Vagina (tissue), 2 donors: ENCODE measurements at regions not wholly inside any gene's neighbourhood (a gene's known extent, or its start where the extent isn't known, plus 50 kb on each side); places are given as distances from the start of the nearest gene placed in this dataset.

Source experiments
- DNase-seq, 2 donors: peaks; one replicate each; pipeline ENCODE4 v3.0.0-alpha.2; 2017; ENCODE audit errors: extremely low spot score in 2 of 2
- H3K27ac ChIP-seq: fragments of 200-600 bp; sonication (generic); one replicate; pipeline ENCODE4 v1.5.1; 2019
- H3K27me3 ChIP-seq: fragments of 200-600 bp; sonication (generic); one replicate; pipeline ENCODE4 v1.5.1; 2019
- H3K36me3 ChIP-seq, 2 donors: fragments of 200-600 bp; sonication (generic); one replicate each; pipeline ENCODE4 v1.5.1; 2017 to 2019
- H3K4me1 ChIP-seq: fragments of 200-600 bp; sonication (generic); one replicate; pipeline ENCODE4 v1.5.1; 2019
- H3K4me3 ChIP-seq, 2 donors: fragments of 200-600 bp; sonication (generic); 1 replicate in 1 of 2; 2 replicates in 1 of 2; pipeline ENCODE4 v1.5.1; 2016 to 2019
- H3K9me3 ChIP-seq: fragments of 200-600 bp; sonication (generic); one replicate; pipeline ENCODE4 v1.5.1; 2019
- POLR2A ChIP-seq, 2 donors: fragments of 450-650 bp; IDR thresholded peaks; one replicate each; pipeline ENCODE4 v1.6.1; 2017; ENCODE audit warnings: antibody characterized with exemption in 2 of 2, mild to moderate bottlenecking in 2 of 2, moderate library complexity in 2 of 2
- POLR2AphosphoS5 ChIP-seq, 2 donors: sonication (generic); formaldehyde crosslinking; IDR thresholded peaks; one replicate each; pipeline ENCODE4 v1.9.0; 2017; ENCODE audit warnings: antibody characterized with exemption in 2 of 2, mild to moderate bottlenecking in 2 of 2, low read depth in 1 of 2; ENCODE audit not compliant: insufficient read depth in 1 of 2
- intact Hi-C: fragments of 100-400 bp; cut with DNase I; formaldehyde crosslinking; loops from one replicate; pipeline ENCODE4 v1.15.1; 2023
- TF ChIP-seq, protein P1 (sequence below), 3 experiments: fragments of 450-650 bp in 2 of 3; fragments of 200-600 bp in 1 of 3; sonication (generic) in 1 of 3; IDR thresholded peaks; one replicate each; pipeline ENCODE4 v1.5.1; 2017 to 2019; ENCODE audit warnings: antibody characterized with exemption in 3 of 3, mild to moderate bottlenecking in 2 of 3, moderate library complexity in 2 of 3

- DNase-seq = no peak
- Histone ChIP-seq H3K27me3 (no peaks in the 10 kb centered on the region), H3K4me3 (no peak overlapping the region), H3K36me3 (no peaks in the 10 kb centered on the region), H3K27ac (no peak overlapping the region), H3K4me1 (no peaks in the 10 kb centered on the region), H3K9me3 (no peaks in the 10 kb centered on the region)
- intact Hi-C loops = no loop called here
- no peak for TF ChIP-seq POLR2AphosphoS5 (IDR thresholded peaks at IDR 0.05; ENCODE audit: insufficient read depth in 1 of 2, low read depth in 1 of 2)
- TF ChIP-seq, protein P1, sequence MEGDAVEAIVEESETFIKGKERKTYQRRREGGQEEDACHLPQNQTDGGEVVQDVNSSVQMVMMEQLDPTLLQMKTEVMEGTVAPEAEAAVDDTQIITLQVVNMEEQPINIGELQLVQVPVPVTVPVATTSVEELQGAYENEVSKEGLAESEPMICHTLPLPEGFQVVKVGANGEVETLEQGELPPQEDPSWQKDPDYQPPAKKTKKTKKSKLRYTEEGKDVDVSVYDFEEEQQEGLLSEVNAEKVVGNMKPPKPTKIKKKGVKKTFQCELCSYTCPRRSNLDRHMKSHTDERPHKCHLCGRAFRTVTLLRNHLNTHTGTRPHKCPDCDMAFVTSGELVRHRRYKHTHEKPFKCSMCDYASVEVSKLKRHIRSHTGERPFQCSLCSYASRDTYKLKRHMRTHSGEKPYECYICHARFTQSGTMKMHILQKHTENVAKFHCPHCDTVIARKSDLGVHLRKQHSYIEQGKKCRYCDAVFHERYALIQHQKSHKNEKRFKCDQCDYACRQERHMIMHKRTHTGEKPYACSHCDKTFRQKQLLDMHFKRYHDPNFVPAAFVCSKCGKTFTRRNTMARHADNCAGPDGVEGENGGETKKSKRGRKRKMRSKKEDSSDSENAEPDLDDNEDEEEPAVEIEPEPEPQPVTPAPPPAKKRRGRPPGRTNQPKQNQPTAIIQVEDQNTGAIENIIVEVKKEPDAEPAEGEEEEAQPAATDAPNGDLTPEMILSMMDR (IDR thresholded peaks at IDR 0.05) = no peak
Measured at GRCh38 chr7:86499986-86500385, 143.7 kb upstream of the GRM3 start.

GRCh38 chr7:86485827-86486226 is 157.9 kb upstream of the GRM3 start:
- intact Hi-C loops = no loop called here
- DNase-seq = no peak
- Histone ChIP-seq H3K27ac (no peak overlapping the region), H3K36me3 (no peaks in the 10 kb centered on the region), H3K4me1 (no peaks in the 10 kb centered on the region), H3K4me3 (no peak overlapping the region), H3K9me3 (no peaks in the 10 kb centered on the region), H3K27me3 (no peaks in the 10 kb centered on the region)
- TF ChIP-seq POLR2AphosphoS5 (IDR thresholded peaks at IDR 0.05; ENCODE audit: insufficient read depth in 1 of 2, low read depth in 1 of 2) (no peak), POLR2A (IDR thresholded peaks at IDR 0.05) (no peak)
- TF ChIP-seq, protein P1 (IDR thresholded peaks at IDR 0.05) = no peak

DNA sequence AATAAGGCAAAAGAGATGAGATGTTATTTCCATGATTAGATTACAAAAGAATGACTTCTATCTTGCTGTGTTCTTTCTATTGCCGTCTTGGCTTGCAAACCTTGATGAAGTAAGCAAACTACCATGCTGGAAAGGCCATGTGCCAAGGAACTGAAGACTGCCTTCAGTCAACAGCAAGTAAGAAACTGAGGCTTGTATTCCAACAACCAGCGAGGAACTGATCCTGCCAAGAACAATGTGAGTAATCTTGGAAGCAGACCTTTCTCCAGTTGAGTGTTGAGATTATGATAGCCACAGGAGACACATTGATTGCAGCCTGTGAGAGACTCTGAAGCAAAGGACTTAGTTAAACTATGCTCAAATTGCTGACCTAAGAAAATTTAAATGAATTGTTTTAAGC is 164.6 kb upstream of the GRM3 start:
- H3K9me3 ChIP-seq = no peaks in the 10 kb centered on the region
- TF ChIP-seq, protein P1 (IDR thresholded peaks at IDR 0.05) = no peak
- TF ChIP-seq POLR2A (IDR thresholded peaks at IDR 0.05) (no peak), POLR2AphosphoS5 (IDR thresholded peaks at IDR 0.05; ENCODE audit: insufficient read depth in 1 of 2, low read depth in 1 of 2) (no peak)
- H3K27me3 ChIP-seq = no peaks in the 10 kb centered on the region
- no peaks in the 10 kb centered on the region for H3K36me3 ChIP-seq
- no peak overlapping the region for H3K4me3 ChIP-seq
- no peaks in the 10 kb centered on the region for H3K4me1 ChIP-seq
- intact Hi-C loops = no loop called here
- no peak for DNase-seq
- H3K27ac ChIP-seq = no peak overlapping the region

- no peak overlapping the region for H3K27ac ChIP-seq
- H3K4me3 ChIP-seq = no peak overlapping the region
- H3K4me1 ChIP-seq = no peaks in the 10 kb centered on the region
- intact Hi-C loops = no loop called here
- TF ChIP-seq, protein P1 (IDR thresholded peaks at IDR 0.05) = no peak
- TF ChIP-seq POLR2AphosphoS5 (IDR thresholded peaks at IDR 0.05; ENCODE audit: insufficient read depth in 1 of 2, low read depth in 1 of 2) = no peak
- TF ChIP-seq POLR2A (IDR thresholded peaks at IDR 0.05) = no peak
- H3K36me3 ChIP-seq = no peaks in the 10 kb centered on the region
- H3K9me3 ChIP-seq = no peaks in the 10 kb centered on the region
- H3K27me3 ChIP-seq = no peaks in the 10 kb centered on the region
- DNase-seq = no peak
Measured at GRCh38 chr7:86477343-86477935, 166.3 kb upstream of the GRM3 start.

DNA sequence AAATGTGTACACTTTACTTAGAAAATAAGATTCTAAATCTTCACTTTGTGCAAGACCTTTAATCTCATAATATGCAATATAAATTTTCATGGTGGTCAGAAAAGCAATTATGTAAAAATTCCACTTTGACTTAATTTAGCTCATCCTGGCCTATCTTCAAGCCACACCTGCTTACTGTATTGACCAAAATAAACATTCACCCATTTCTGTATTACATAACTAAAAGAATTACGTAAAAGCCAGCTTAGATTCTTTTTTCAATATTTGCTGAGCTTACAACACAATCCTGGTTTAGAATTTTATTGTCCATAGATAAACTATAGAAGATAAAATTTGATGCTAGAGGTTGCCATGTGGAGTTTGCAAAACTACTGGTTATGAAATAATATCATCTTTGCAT is 172.9 kb upstream of the GRM3 start:
- no peak for DNase-seq
- H3K36me3 ChIP-seq = no peaks in the 10 kb centered on the region
- no peaks in the 10 kb centered on the region for H3K4me1 ChIP-seq
- H3K4me3 ChIP-seq = no peak overlapping the region
- H3K9me3 ChIP-seq = no peaks in the 10 kb centered on the region
- no peaks in the 10 kb centered on the region for H3K27me3 ChIP-seq
- no peak overlapping the region for H3K27ac ChIP-seq
- TF ChIP-seq POLR2AphosphoS5 (IDR thresholded peaks at IDR 0.05; ENCODE audit: insufficient read depth in 1 of 2, low read depth in 1 of 2) (no peak), POLR2A (IDR thresholded peaks at IDR 0.05) (no peak)
- TF ChIP-seq, protein P1 (IDR thresholded peaks at IDR 0.05) = no peak
- intact Hi-C loops = no loop called here
